Endothelial cell of umbilical vein (primary cell): ENCODE measurements at regions not wholly inside any gene's neighbourhood (a gene's known extent, or its start where the extent isn't known, plus 50 kb on each side); places are given as distances from the start of the nearest gene placed in this dataset.

Experiments
- BruUV-seq: library from RNA; stranded (reverse); fragments of 400-500 nt; replicated peaks from 2 replicates; lab custom pipeline; 2021; lab: Mats Ljungman, UMichigan
- CTCF ChIA-PET: fragments of 300-600, 350-600 bp; sonication (Branson Sonifier 250); formaldehyde crosslinking; loops from one replicate; lab custom pipeline; 2021; ENCODE audit warnings: antibody characterized with exemption, inconsistent platforms; lab: Charles Lee
- POLR2A ChIA-PET: fragments of 300-600, 350-600 bp; sonication (Branson Sonifier 250); formaldehyde crosslinking; loops from one replicate; lab custom pipeline; 2021; ENCODE audit warnings: antibody characterized with exemption, inconsistent platforms; lab: Charles Lee
- DNase-seq: peaks from one replicate; pipeline ENCODE4 v3.0.0-alpha.2; 2011; ENCODE audit warnings: low read depth, low spot score
- FAIRE-seq: peaks from 2 replicates; lab custom pipeline; 2011; peaks lifted over from hg19 to GRCh38; lab: Jason Lieb, UNC
- H2AFZ ChIP-seq: 2 replicates; pipeline ENCODE4 v1.6.0; 2012; ENCODE audit warnings: low read depth, low read length, control low read depth, inconsistent platforms
- H3K27ac ChIP-seq: 2 replicates; pipeline ENCODE4 v1.5.1; 2011; ENCODE audit warnings: low read depth, mild to moderate bottlenecking, control low read depth, low read length, moderate library complexity; ENCODE audit not compliant: insufficient read depth
- H3K27me3 ChIP-seq, 2 experiments: 2 replicates each; pipeline versions ENCODE4 v1.6.0 to v1.6.1; 2011; ENCODE audit warnings: low read length in 2 of 2, mixed read lengths in 1 of 2; ENCODE audit not compliant: control insufficient read depth in 2 of 2, insufficient read depth in 2 of 2
- H3K36me3 ChIP-seq, 2 experiments: 2 replicates in 1 of 2; 3 replicates in 1 of 2; pipeline ENCODE4 v1.5.1; 2011; ENCODE audit warnings: low read length in 2 of 2, mild to moderate bottlenecking in 1 of 2, moderate library complexity in 1 of 2; ENCODE audit not compliant: control insufficient read depth in 2 of 2, insufficient read depth in 2 of 2; ENCODE audit errors: extremely low read depth in 1 of 2
- H3K4me1 ChIP-seq: 3 replicates; pipeline ENCODE4 v1.5.1; 2011; ENCODE audit warnings: mild to moderate bottlenecking, low read length; ENCODE audit not compliant: control insufficient read depth, insufficient read depth; ENCODE audit errors: extremely low read depth
- H3K4me2 ChIP-seq: 2 replicates; pipeline ENCODE4 v1.6.1; 2011; ENCODE audit warnings: low read length, control low read depth, mixed read lengths; ENCODE audit not compliant: insufficient read depth
- H3K4me3 ChIP-seq, 3 experiments: fragments of 200-600 bp in 1 of 3; sonication (generic), shearing (Covaris generic) in 1 of 3; replicated peaks in 1 of 3; 2 replicates each; pipeline ENCODE4 v1.5.1; 2011 to 2016; ENCODE audit warnings: control low read depth in 3 of 3, low read length in 3 of 3, mild to moderate bottlenecking in 2 of 3, inconsistent platforms in 1 of 3, low read depth in 1 of 3, moderate library complexity in 1 of 3; ENCODE audit not compliant: insufficient read depth in 1 of 3
- H3K79me2 ChIP-seq: 2 replicates; pipeline ENCODE4 v1.6.0; 2012; ENCODE audit warnings: low read length, inconsistent platforms; ENCODE audit not compliant: control insufficient read depth, insufficient read depth
- H3K9ac ChIP-seq: replicated peaks from 2 replicates; pipeline ENCODE3; 2011; ENCODE audit warnings: low read length, control low read depth; ENCODE audit not compliant: insufficient read depth; ENCODE audit errors: extremely low read depth
- H3K9me1 ChIP-seq: replicated peaks from 3 replicates; pipeline ENCODE4 v1.6.0; 2011; ENCODE audit warnings: mild to moderate bottlenecking, low read length; ENCODE audit not compliant: control insufficient read depth, insufficient read depth; ENCODE audit errors: extremely low read depth
- H3K9me3 ChIP-seq: replicated peaks from 2 replicates; pipeline ENCODE4 v1.5.1; 2012; ENCODE audit warnings: low read length, inconsistent platforms; ENCODE audit not compliant: control insufficient read depth, insufficient read depth
- H4K20me1 ChIP-seq: replicated peaks from 2 replicates; pipeline ENCODE3; 2011; ENCODE audit warnings: mild to moderate bottlenecking, low read length; ENCODE audit not compliant: control insufficient read depth, insufficient read depth; ENCODE audit errors: extremely low read depth
- CTCF ChIP-seq, 2 donors: IDR thresholded peaks; 1 replicate in 1 of 2; 2 replicates in 1 of 2; pipeline ENCODE4 v1.5.1; 2011; ENCODE audit warnings: low read length in 2 of 2, mild to moderate bottlenecking in 2 of 2, moderate library complexity in 2 of 2, control low read depth in 1 of 2, inconsistent platforms in 1 of 2, low read depth in 1 of 2; ENCODE audit not compliant: insufficient read depth in 1 of 2; ENCODE audit errors: extremely low read depth in 1 of 2
- EZH2 ChIP-seq: IDR thresholded peaks from 2 replicates; pipeline ENCODE4 v1.6.1; 2012; ENCODE audit warnings: borderline replicate concordance, low read depth, mild to moderate bottlenecking, moderate library complexity, low read length, inconsistent platforms; ENCODE audit not compliant: severe bottlenecking
- FOS ChIP-seq: IDR thresholded peaks from 2 replicates; pipeline ENCODE4 v1.6.1; 2011; ENCODE audit warnings: mild to moderate bottlenecking, low read length, moderate library complexity, borderline replicate concordance; ENCODE audit not compliant: insufficient read depth
- GATA2 ChIP-seq: IDR thresholded peaks from 2 replicates; pipeline ENCODE4 v1.7.0; 2011; ENCODE audit warnings: low read depth, mild to moderate bottlenecking, moderate library complexity, mixed read lengths, low read length; ENCODE audit not compliant: insufficient read length, insufficient read depth
- JUN ChIP-seq: IDR thresholded peaks from 2 replicates; pipeline ENCODE4 v1.6.1; 2011; ENCODE audit warnings: borderline replicate concordance, low read depth; ENCODE audit not compliant: insufficient read length, insufficient read depth
- MAX ChIP-seq: IDR thresholded peaks from 2 replicates; pipeline ENCODE4 v1.6.1; 2011; ENCODE audit not compliant: insufficient read depth, insufficient read length
- MYC ChIP-seq: IDR thresholded peaks from one replicate; pipeline ENCODE4 v1.6.1; 2011; ENCODE audit warnings: mild to moderate bottlenecking, low read depth, low read length
- POLR2A ChIP-seq: IDR thresholded peaks from 2 replicates; pipeline ENCODE4 v1.6.1; 2012; ENCODE audit warnings: low read depth, mild to moderate bottlenecking, control low read depth, low read length
- POLR2AphosphoS5 ChIP-seq: IDR thresholded peaks from 2 replicates; pipeline ENCODE4 v1.6.1; 2012; ENCODE audit warnings: low read depth, mild to moderate bottlenecking, control low read depth, low read length, moderate library complexity; ENCODE audit not compliant: insufficient read depth
- dilution Hi-C: fragments of 300-500 bp; cut with MboI; formaldehyde crosslinking; loops from one replicate; pipeline ENCODE4 v1.15.0; 2019; ENCODE audit warnings: low sequenced_read_pairs; ENCODE audit not compliant: extremely low pct_ligation_motif_present
- intact Hi-C: fragments of 100-400 bp; cut with micrococcal nuclease; formaldehyde crosslinking; loops from one replicate; pipeline ENCODE4 v1.10.0; 2022

GRCh38 chr5:62982348-62982747 is 403.7 kb downstream of the LRRC70 start:
- Histone ChIP-seq H3K4me2 (no peak overlapping the region), H2AFZ (no peak overlapping the region), H3K27ac (no peak overlapping the region), H3K79me2 (no peaks in the 10 kb centered on the region), H4K20me1 (no peaks in the 10 kb centered on the region), H3K4me3 (no peak overlapping the region), H3K9me3 (no peaks in the 10 kb centered on the region), H3K9me1 (no peaks in the 10 kb centered on the region), H3K27me3 (no peaks in the 10 kb centered on the region), H3K4me1 (no peaks in the 10 kb centered on the region), H3K36me3 (no peaks in the 10 kb centered on the region), H3K9ac (no peak overlapping the region)
- TF ChIP-seq JUN = no peak
- TF ChIP-seq POLR2AphosphoS5 = no peak
- no peak for TF ChIP-seq GATA2
- TF ChIP-seq MYC = no peak
- TF ChIP-seq MAX = no peak
- TF ChIP-seq FOS = no peak
- no peak for TF ChIP-seq CTCF (IDR thresholded peaks at IDR 0.05; ENCODE audit: extremely low read depth in 1 of 2, insufficient read depth in 1 of 2, low read depth in 1 of 2, low read length in 2 of 2)
- no peak for TF ChIP-seq EZH2
- TF ChIP-seq POLR2A = no peak
- dilution Hi-C loops = no loop called here
- POLR2A ChIA-PET = no interaction called here
- FAIRE-seq = no peak
- intact Hi-C loops = no loop called here
- no TSS peak for BruUV-seq
- no peak for DNase-seq
- CTCF ChIA-PET = no interaction called here
